ENCODE measurements at regions not wholly inside any gene's neighbourhood (a gene's known extent, or its start where the extent isn't known, plus 50 kb on each side); places are given as distances from the start of the nearest gene placed in this dataset.

- Histone ChIP-seq H3K9me3 (ENCODE audit: control insufficient read depth, insufficient read depth, low read length) (no peaks in the 10 kb centered on the region), H3K4me1 (ENCODE audit: control insufficient read depth, insufficient read depth, low read length) (no peaks in the 10 kb centered on the region), H3K4me3 (ENCODE audit: low read length) (no peak overlapping the region), H3K36me3 (ENCODE audit: control insufficient read depth, insufficient read depth, low read length) (no peaks in the 10 kb centered on the region), H3K27ac (ENCODE audit: low read length) (no peak overlapping the region), H3K27me3 (ENCODE audit: control insufficient read depth, insufficient read depth, low read length) (no peaks in the 10 kb centered on the region)
- no peak for DNase-seq (ENCODE audit: low read depth, low spot score)
- no CpG with 5 or more reads among the region's 8 CpGs for WGBS (ENCODE audit: insufficient coverage, insufficient read length)
These were observed 108.7 kb upstream of the DUSP10 start for GRCh38 chr1:221850470-221851187.

DNA sequence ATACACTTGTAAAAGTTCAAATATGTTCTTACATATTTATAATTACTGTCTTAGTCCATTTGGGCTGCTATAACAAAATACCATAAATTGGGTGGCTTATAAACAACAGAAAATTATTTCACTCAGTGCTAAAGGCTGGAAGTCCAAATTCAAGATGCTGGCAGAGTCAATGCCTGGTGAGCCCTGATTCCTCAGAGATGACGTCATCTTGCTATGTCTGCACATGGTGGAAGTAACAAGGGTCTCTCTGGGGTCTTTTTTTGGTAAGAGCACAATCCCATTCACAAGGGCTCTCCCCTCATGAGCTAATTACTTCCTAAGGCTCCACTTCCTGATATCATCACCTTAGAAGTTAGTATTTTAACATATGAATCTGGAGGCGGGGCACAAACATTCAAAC, 108.0 kb upstream of the DUSP10 start:
- no CpG with 5 or more reads among the region's 2 CpGs for WGBS (ENCODE audit: insufficient coverage, insufficient read length)

DNA sequence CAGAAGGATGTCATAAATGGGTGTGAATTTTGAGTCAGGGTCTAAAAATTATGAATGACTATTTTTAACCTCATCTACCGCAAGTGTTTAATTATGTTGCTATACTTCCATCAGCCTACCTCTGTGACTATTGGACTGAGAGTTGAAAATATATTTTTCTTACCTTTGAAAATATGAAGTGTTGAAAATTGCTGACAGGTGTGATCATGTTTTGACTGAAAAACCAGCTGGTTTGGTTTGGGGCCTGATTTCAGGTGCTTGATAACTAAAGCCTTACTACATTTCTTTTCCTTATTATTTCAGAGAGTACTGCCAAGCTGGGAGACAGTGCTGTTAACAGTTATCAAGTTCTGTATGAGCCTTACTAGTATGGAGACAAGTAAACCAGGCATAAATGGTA, 107.2 kb upstream of the DUSP10 start:
- no peak overlapping the region for H3K27ac ChIP-seq (ENCODE audit: low read length)

More for the DNA sequence above, 108.0 kb upstream of the DUSP10 start:
- Histone ChIP-seq H3K4me1 (ENCODE audit: control insufficient read depth, insufficient read depth, low read length) (no peaks in the 10 kb centered on the region), H3K27me3 (ENCODE audit: control insufficient read depth, insufficient read depth, low read length) (no peaks in the 10 kb centered on the region), H3K4me3 (ENCODE audit: low read length) (no peak overlapping the region), H3K27ac (ENCODE audit: low read length) (no peak overlapping the region), H3K36me3 (ENCODE audit: control insufficient read depth, insufficient read depth, low read length) (no peaks in the 10 kb centered on the region), H3K9me3 (ENCODE audit: control insufficient read depth, insufficient read depth, low read length) (no peaks in the 10 kb centered on the region)
- DNase-seq (ENCODE audit: low read depth, low spot score) = no peak

GRCh38 chr1:221847676-221848075, 105.8 kb upstream of the DUSP10 start:
- no CpG with 5 or more reads among the region's 3 CpGs for WGBS (ENCODE audit: insufficient coverage, insufficient read length)
- DNase-seq (ENCODE audit: low read depth, low spot score) = no peak
- H3K9me3 ChIP-seq (ENCODE audit: control insufficient read depth, insufficient read depth, low read length) = no peaks in the 10 kb centered on the region
- no peaks in the 10 kb centered on the region for H3K27me3 ChIP-seq (ENCODE audit: control insufficient read depth, insufficient read depth, low read length)
- H3K4me3 ChIP-seq (ENCODE audit: low read length) = no peak overlapping the region
- H3K4me1 ChIP-seq (ENCODE audit: control insufficient read depth, insufficient read depth, low read length) = no peaks in the 10 kb centered on the region
- no peak overlapping the region for H3K27ac ChIP-seq (ENCODE audit: low read length)
- no peaks in the 10 kb centered on the region for H3K36me3 ChIP-seq (ENCODE audit: control insufficient read depth, insufficient read depth, low read length)

More for the DNA sequence above, 107.2 kb upstream of the DUSP10 start:
- Histone ChIP-seq H3K4me3 (ENCODE audit: low read length) (no peak overlapping the region), H3K36me3 (ENCODE audit: control insufficient read depth, insufficient read depth, low read length) (no peaks in the 10 kb centered on the region), H3K4me1 (ENCODE audit: control insufficient read depth, insufficient read depth, low read length) (no peaks in the 10 kb centered on the region), H3K9me3 (ENCODE audit: control insufficient read depth, insufficient read depth, low read length) (no peaks in the 10 kb centered on the region), H3K27me3 (ENCODE audit: control insufficient read depth, insufficient read depth, low read length) (no peaks in the 10 kb centered on the region)
- WGBS (ENCODE audit: insufficient coverage, insufficient read length) = no CpG with 5 or more reads among the region's 1 CpG
- no peak for DNase-seq (ENCODE audit: low read depth, low spot score)

DNA sequence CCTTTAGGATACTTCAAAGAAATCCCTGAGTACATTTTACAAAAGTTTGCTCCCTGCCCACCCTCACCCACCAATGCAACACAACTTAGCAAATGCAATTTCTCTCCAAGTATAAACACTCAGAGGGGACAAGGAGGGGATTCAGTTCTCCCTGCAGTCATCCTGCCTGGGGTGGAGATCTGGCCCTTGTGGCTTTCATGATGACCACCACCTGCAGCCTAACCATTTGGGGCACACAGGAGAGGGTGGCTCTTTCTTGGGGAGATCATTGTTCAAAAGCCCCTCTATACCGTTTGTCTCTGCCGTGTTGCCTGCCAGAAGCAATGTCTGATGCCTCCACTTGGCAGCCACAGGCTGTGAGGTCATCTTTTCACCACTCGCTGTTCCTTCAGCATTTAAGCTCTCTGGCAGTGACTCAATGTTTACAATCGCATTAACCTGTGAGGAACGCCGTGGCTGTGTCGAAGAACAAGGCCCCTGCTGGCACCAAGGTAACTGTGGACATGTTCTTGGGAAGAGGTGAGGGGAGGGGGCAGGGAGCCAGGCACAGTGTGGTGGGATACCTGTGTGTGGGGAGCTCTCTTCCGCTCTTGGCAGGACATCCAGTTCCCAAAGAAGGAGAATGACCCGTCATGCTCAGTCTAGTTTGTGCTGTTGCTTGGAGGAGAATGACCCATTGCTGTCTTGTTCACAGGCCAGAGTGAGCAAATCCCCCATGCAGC, 103.9 kb upstream of the DUSP10 start:
- Histone ChIP-seq H3K9me3 (ENCODE audit: control insufficient read depth, insufficient read depth, low read length) (no peaks in the 10 kb centered on the region), H3K27me3 (ENCODE audit: control insufficient read depth, insufficient read depth, low read length) (no peaks in the 10 kb centered on the region), H3K4me3 (ENCODE audit: low read length) (no peak overlapping the region), H3K36me3 (ENCODE audit: control insufficient read depth, insufficient read depth, low read length) (no peaks in the 10 kb centered on the region), H3K27ac (ENCODE audit: low read length) (no peak overlapping the region), H3K4me1 (ENCODE audit: control insufficient read depth, insufficient read depth, low read length) (no peaks in the 10 kb centered on the region)
- WGBS (ENCODE audit: insufficient coverage, insufficient read length) = no CpG with 5 or more reads among the region's 9 CpGs
- no peak for DNase-seq (ENCODE audit: low read depth, low spot score)

- no peak for DNase-seq (ENCODE audit: low read depth, low spot score)
- Histone ChIP-seq H3K27me3 (ENCODE audit: control insufficient read depth, insufficient read depth, low read length) (no peaks in the 10 kb centered on the region), H3K27ac (ENCODE audit: low read length) (no peak overlapping the region), H3K36me3 (ENCODE audit: control insufficient read depth, insufficient read depth, low read length) (no peaks in the 10 kb centered on the region), H3K9me3 (ENCODE audit: control insufficient read depth, insufficient read depth, low read length) (no peaks in the 10 kb centered on the region), H3K4me1 (ENCODE audit: control insufficient read depth, insufficient read depth, low read length) (no peaks in the 10 kb centered on the region), H3K4me3 (ENCODE audit: low read length) (no peak overlapping the region)
These were observed 100.1 kb upstream of the DUSP10 start for GRCh38 chr1:221841983-221842335.

- Histone ChIP-seq H3K27ac (ENCODE audit: low read length) (no peak overlapping the region), H3K27me3 (ENCODE audit: control insufficient read depth, insufficient read depth, low read length) (no peaks in the 10 kb centered on the region), H3K4me3 (ENCODE audit: low read length) (no peak overlapping the region), H3K36me3 (ENCODE audit: control insufficient read depth, insufficient read depth, low read length) (no peaks in the 10 kb centered on the region), H3K9me3 (ENCODE audit: control insufficient read depth, insufficient read depth, low read length) (no peaks in the 10 kb centered on the region), H3K4me1 (ENCODE audit: control insufficient read depth, insufficient read depth, low read length) (no peaks in the 10 kb centered on the region)
- no CpG with 5 or more reads among the region's 4 CpGs for WGBS (ENCODE audit: insufficient coverage, insufficient read length)
- no peak for DNase-seq (ENCODE audit: low read depth, low spot score)
These were observed 99.5 kb upstream of the DUSP10 start for GRCh38 chr1:221841251-221841982.

- Histone ChIP-seq H3K4me1 (ENCODE audit: control insufficient read depth, insufficient read depth, low read length) (no peaks in the 10 kb centered on the region), H3K27me3 (ENCODE audit: control insufficient read depth, insufficient read depth, low read length) (no peaks in the 10 kb centered on the region), H3K36me3 (ENCODE audit: control insufficient read depth, insufficient read depth, low read length) (no peaks in the 10 kb centered on the region), H3K9me3 (ENCODE audit: control insufficient read depth, insufficient read depth, low read length) (no peaks in the 10 kb centered on the region), H3K4me3 (ENCODE audit: low read length) (no peak overlapping the region), H3K27ac (ENCODE audit: low read length) (no peak overlapping the region)
- no CpG with 5 or more reads among the region's 5 CpGs for WGBS (ENCODE audit: insufficient coverage, insufficient read length)
- DNase-seq (ENCODE audit: low read depth, low spot score) = no peak
These were observed 98.8 kb upstream of the DUSP10 start for GRCh38 chr1:221840511-221841243.

- H3K27ac ChIP-seq (ENCODE audit: low read length) = no peak overlapping the region
- WGBS (ENCODE audit: insufficient coverage, insufficient read length) = no CpG with 5 or more reads among the region's 7 CpGs
- DNase-seq (ENCODE audit: low read depth, low spot score) = no peak
- no peaks in the 10 kb centered on the region for H3K36me3 ChIP-seq (ENCODE audit: control insufficient read depth, insufficient read depth, low read length)
- H3K9me3 ChIP-seq (ENCODE audit: control insufficient read depth, insufficient read depth, low read length) = no peaks in the 10 kb centered on the region
- no peaks in the 10 kb centered on the region for H3K4me1 ChIP-seq (ENCODE audit: control insufficient read depth, insufficient read depth, low read length)
- H3K4me3 ChIP-seq (ENCODE audit: low read length) = no peak overlapping the region
- H3K27me3 ChIP-seq (ENCODE audit: control insufficient read depth, insufficient read depth, low read length) = no peaks in the 10 kb centered on the region
These were observed 98.0 kb upstream of the DUSP10 start for GRCh38 chr1:221839782-221840395.

DNA sequence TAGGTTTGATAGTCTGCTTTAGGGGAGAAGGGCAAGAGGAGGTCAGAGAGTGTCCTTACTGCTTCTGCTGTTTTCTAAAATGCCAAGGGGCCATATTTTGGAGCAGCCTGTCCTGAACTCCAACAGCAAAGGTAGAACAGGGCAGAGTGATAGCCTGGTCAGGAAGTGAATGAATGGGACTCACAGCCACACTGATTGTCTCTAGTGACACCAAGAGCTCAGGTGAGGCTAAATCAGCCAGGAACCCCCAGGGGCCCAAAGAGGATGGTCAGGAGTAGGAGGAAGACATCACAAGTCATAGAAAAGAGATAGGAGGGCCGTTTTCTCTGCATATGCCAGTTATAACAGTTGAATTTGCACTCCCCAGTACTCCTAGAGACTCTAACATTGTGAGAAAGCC, 97.4 kb upstream of the DUSP10 start:
- Histone ChIP-seq H3K27me3 (ENCODE audit: control insufficient read depth, insufficient read depth, low read length) (no peaks in the 10 kb centered on the region), H3K9me3 (ENCODE audit: control insufficient read depth, insufficient read depth, low read length) (no peaks in the 10 kb centered on the region), H3K4me3 (ENCODE audit: low read length) (no peak overlapping the region), H3K4me1 (ENCODE audit: control insufficient read depth, insufficient read depth, low read length) (no peaks in the 10 kb centered on the region), H3K36me3 (ENCODE audit: control insufficient read depth, insufficient read depth, low read length) (no peaks in the 10 kb centered on the region), H3K27ac (ENCODE audit: low read length) (no peak overlapping the region)
- WGBS (ENCODE audit: insufficient coverage, insufficient read length) = no CpG with 5 or more reads among the region's 1 CpG
- no peak for DNase-seq (ENCODE audit: low read depth, low spot score)

Data from iPS DF 6.9 (cell line).